ENCODE measurements at regions not wholly inside any gene's neighbourhood (a gene's known extent, or its start where the extent isn't known, plus 50 kb on each side); places are given as distances from the start of the nearest gene placed in this dataset.

DNA sequence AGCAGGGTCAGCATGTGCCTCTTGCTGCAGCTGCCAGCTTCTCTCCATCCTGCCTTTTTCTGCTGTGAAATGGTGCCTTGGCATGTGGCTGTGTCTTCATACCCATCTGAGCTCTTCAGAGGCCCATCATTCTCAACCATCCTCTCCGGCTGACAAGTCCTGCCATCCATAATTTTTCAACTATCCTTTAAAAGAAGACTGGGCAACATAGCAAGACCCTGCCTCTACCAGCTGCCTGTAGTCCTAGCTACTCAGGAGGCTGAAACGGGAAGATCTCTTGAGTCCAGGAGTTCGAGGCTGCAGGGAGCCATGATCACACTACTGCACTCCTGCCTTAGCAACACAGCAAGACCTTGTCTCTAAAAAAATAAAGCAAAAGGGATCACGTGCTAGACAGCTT, 64.2 kb upstream of the TTC29 start:
- H3K4me1 ChIP-seq (ENCODE audit: control insufficient read depth, insufficient read depth, low read length): no peaks in the 10 kb centered on the region
- ChIA-PET CTCF (interaction anchor here (1.1 kb wide), 1 partner anchor 87 kb away, joined by 3 read pairs; no protein-coding TSS in a partner anchor), POLR2A (no interaction called here)
- no peak overlapping the region for H3K4me3 ChIP-seq (ENCODE audit: low read depth, low read length)
- H3K9me3 ChIP-seq (ENCODE audit: control insufficient read depth, insufficient read depth, low read depth, low read length): no peaks in the 10 kb centered on the region
- no peaks in the 10 kb centered on the region for H3K36me3 ChIP-seq (ENCODE audit: control insufficient read depth in 2 of 2, insufficient read depth in 1 of 2, low read length in 2 of 2)
- H3K27ac ChIP-seq (ENCODE audit: extremely low read depth, low read depth, low read length): no peak overlapping the region
- TF ChIP-seq ZNF354C (tag by site-specific recombination; IDR thresholded peaks at IDR 0.05; ENCODE audit: borderline replicate concordance, low read depth) (no peak), MZF1 (tag by site-specific recombination; IDR thresholded peaks at IDR 0.05; ENCODE audit: borderline replicate concordance) (no peak), ZNF544 (tag by site-specific recombination; IDR thresholded peaks at IDR 0.05) (no peak), ZNF274 (IDR thresholded peaks at IDR 0.05; ENCODE audit: low read length) (no peak), ZNF274 (tag by site-specific recombination; IDR thresholded peaks at IDR 0.05; ENCODE audit: borderline replicate concordance) (no peak), ZNF175 (tag by site-specific recombination; IDR thresholded peaks at IDR 0.05) (no peak), ZNF747 (tag by site-specific recombination; IDR thresholded peaks at IDR 0.05) (no peak), ZNF335 (tag by site-specific recombination; conservative IDR thresholded peaks at IDR 0.05) (no peak), ZNF560 (tag by site-specific recombination; IDR thresholded peaks at IDR 0.05; ENCODE audit: borderline replicate concordance) (no peak)
- TF ChIP-seq, protein P1, sequence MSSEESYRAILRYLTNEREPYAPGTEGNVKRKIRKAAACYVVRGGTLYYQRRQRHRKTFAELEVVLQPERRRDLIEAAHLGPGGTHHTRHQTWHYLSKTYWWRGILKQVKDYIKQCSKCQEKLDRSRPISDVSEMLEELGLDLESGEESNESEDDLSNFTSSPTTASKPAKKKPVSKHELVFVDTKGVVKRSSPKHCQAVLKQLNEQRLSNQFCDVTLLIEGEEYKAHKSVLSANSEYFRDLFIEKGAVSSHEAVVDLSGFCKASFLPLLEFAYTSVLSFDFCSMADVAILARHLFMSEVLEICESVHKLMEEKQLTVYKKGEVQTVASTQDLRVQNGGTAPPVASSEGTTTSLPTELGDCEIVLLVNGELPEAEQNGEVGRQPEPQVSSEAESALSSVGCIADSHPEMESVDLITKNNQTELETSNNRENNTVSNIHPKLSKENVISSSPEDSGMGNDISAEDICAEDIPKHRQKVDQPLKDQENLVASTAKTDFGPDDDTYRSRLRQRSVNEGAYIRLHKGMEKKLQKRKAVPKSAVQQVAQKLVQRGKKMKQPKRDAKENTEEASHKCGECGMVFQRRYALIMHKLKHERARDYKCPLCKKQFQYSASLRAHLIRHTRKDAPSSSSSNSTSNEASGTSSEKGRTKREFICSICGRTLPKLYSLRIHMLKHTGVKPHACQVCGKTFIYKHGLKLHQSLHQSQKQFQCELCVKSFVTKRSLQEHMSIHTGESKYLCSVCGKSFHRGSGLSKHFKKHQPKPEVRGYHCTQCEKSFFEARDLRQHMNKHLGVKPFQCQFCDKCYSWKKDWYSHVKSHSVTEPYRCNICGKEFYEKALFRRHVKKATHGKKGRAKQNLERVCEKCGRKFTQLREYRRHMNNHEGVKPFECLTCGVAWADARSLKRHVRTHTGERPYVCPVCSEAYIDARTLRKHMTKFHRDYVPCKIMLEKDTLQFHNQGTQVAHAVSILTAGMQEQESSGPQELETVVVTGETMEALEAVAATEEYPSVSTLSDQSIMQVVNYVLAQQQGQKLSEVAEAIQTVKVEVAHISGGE (tag by site-specific recombination; conservative IDR thresholded peaks at IDR 0.05; ENCODE audit: low read depth): no peak
- TF ChIP-seq, protein P2, sequence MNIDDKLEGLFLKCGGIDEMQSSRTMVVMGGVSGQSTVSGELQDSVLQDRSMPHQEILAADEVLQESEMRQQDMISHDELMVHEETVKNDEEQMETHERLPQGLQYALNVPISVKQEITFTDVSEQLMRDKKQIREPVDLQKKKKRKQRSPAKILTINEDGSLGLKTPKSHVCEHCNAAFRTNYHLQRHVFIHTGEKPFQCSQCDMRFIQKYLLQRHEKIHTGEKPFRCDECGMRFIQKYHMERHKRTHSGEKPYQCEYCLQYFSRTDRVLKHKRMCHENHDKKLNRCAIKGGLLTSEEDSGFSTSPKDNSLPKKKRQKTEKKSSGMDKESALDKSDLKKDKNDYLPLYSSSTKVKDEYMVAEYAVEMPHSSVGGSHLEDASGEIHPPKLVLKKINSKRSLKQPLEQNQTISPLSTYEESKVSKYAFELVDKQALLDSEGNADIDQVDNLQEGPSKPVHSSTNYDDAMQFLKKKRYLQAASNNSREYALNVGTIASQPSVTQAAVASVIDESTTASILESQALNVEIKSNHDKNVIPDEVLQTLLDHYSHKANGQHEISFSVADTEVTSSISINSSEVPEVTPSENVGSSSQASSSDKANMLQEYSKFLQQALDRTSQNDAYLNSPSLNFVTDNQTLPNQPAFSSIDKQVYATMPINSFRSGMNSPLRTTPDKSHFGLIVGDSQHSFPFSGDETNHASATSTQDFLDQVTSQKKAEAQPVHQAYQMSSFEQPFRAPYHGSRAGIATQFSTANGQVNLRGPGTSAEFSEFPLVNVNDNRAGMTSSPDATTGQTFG (tag by site-specific recombination; IDR thresholded peaks at IDR 0.05; ENCODE audit: borderline replicate concordance): no peak
- TF ChIP-seq, protein P3, sequence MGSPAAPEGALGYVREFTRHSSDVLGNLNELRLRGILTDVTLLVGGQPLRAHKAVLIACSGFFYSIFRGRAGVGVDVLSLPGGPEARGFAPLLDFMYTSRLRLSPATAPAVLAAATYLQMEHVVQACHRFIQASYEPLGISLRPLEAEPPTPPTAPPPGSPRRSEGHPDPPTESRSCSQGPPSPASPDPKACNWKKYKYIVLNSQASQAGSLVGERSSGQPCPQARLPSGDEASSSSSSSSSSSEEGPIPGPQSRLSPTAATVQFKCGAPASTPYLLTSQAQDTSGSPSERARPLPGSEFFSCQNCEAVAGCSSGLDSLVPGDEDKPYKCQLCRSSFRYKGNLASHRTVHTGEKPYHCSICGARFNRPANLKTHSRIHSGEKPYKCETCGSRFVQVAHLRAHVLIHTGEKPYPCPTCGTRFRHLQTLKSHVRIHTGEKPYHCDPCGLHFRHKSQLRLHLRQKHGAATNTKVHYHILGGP (tag by site-specific recombination; IDR thresholded peaks at IDR 0.05): no peak
- TF ChIP-seq, protein P4, sequence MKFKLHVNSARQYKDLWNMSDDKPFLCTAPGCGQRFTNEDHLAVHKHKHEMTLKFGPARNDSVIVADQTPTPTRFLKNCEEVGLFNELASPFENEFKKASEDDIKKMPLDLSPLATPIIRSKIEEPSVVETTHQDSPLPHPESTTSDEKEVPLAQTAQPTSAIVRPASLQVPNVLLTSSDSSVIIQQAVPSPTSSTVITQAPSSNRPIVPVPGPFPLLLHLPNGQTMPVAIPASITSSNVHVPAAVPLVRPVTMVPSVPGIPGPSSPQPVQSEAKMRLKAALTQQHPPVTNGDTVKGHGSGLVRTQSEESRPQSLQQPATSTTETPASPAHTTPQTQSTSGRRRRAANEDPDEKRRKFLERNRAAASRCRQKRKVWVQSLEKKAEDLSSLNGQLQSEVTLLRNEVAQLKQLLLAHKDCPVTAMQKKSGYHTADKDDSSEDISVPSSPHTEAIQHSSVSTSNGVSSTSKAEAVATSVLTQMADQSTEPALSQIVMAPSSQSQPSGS (tag by site-specific recombination; IDR thresholded peaks at IDR 0.05; ENCODE audit: low read depth): no peak
- TF ChIP-seq, protein P5, sequence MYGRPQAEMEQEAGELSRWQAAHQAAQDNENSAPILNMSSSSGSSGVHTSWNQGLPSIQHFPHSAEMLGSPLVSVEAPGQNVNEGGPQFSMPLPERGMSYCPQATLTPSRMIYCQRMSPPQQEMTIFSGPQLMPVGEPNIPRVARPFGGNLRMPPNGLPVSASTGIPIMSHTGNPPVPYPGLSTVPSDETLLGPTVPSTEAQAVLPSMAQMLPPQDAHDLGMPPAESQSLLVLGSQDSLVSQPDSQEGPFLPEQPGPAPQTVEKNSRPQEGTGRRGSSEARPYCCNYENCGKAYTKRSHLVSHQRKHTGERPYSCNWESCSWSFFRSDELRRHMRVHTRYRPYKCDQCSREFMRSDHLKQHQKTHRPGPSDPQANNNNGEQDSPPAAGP (tag by site-specific recombination; IDR thresholded peaks at IDR 0.05): no peak
- TF ChIP-seq, protein P6, sequence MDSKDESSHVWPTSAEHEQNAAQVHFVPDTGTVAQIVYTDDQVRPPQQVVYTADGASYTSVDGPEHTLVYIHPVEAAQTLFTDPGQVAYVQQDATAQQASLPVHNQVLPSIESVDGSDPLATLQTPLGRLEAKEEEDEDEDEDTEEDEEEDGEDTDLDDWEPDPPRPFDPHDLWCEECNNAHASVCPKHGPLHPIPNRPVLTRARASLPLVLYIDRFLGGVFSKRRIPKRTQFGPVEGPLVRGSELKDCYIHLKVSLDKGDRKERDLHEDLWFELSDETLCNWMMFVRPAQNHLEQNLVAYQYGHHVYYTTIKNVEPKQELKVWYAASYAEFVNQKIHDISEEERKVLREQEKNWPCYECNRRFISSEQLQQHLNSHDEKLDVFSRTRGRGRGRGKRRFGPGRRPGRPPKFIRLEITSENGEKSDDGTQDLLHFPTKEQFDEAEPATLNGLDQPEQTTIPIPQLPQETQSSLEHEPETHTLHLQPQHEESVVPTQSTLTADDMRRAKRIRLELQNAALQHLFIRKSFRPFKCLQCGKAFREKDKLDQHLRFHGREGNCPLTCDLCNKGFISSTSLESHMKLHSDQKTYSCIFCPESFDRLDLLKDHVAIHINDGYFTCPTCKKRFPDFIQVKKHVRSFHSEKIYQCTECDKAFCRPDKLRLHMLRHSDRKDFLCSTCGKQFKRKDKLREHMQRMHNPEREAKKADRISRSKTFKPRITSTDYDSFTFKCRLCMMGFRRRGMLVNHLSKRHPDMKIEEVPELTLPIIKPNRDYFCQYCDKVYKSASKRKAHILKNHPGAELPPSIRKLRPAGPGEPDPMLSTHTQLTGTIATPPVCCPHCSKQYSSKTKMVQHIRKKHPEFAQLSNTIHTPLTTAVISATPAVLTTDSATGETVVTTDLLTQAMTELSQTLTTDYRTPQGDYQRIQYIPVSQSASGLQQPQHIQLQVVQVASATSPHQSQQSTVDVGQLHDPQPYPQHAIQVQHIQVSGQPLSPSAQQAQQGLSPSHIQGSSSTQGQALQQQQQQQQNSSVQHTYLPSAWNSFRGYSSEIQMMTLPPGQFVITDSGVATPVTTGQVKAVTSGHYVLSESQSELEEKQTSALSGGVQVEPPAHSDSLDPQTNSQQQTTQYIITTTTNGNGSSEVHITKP (tag by site-specific recombination; IDR thresholded peaks at IDR 0.05): no peak

All from HEK293 (cell line).